ENCODE measurements at regions not wholly inside any gene's neighbourhood (a gene's known extent, or its start where the extent isn't known, plus 50 kb on each side); places are given as distances from the start of the nearest gene placed in this dataset.
A peak's percentile ranks its signal among the peaks of the same experiment; 100 is the strongest.
"Not testable (repeated sequence)": the region's sequence is repeated elsewhere in the genome, so short reads cannot be mapped to it uniquely, and the experiment has no call there.

- no peak for DNase-seq (ENCODE audit: extremely low spot score, unreplicated experiment)
Measured at GRCh38 chr4:28073860-28074555, 1213.4 kb downstream of the STIM2 start.

GRCh38 chr4:28075401-28075956 is 1214.8 kb downstream of the STIM2 start:
- Mint-ChIP-seq H3K27ac (no peak overlapping the region), H3K4me3 (no peak overlapping the region), H3K27me3 (no peaks in the 10 kb centered on the region), H3K4me1 (ENCODE audit: unreplicated experiment) (no peaks in the 10 kb centered on the region), H3K9me3 (peaks cover 10% of the 10 kb centered on the region), H3K36me3 (no peaks in the 10 kb centered on the region)
- TF ChIP-seq CTCF (conservative IDR thresholded peaks at IDR 0.05), result no peak
- no peak for DNase-seq (ENCODE audit: extremely low spot score, unreplicated experiment)

More at GRCh38 chr4:28073860-28074555, 1213.4 kb downstream of the STIM2 start:
- Mint-ChIP-seq H3K4me3 (no peak overlapping the region), H3K4me1 (ENCODE audit: unreplicated experiment) (no peaks in the 10 kb centered on the region), H3K9me3 (peaks cover 6% of the 10 kb centered on the region), H3K27me3 (no peaks in the 10 kb centered on the region), H3K36me3 (no peaks in the 10 kb centered on the region), H3K27ac (no peak overlapping the region)
- peak; percentile 60 for TF ChIP-seq CTCF (conservative IDR thresholded peaks at IDR 0.05)

GRCh38 chr4:28077203-28077602 is 1216.6 kb downstream of the STIM2 start:
- not testable (repeated sequence) for H3K4me1 Mint-ChIP-seq (ENCODE audit: unreplicated experiment); DNase-seq (ENCODE audit: extremely low spot score, unreplicated experiment); H3K4me3 Mint-ChIP-seq; H3K9me3 Mint-ChIP-seq; H3K27me3 Mint-ChIP-seq; H3K36me3 Mint-ChIP-seq; H3K27ac Mint-ChIP-seq

- DNase-seq (ENCODE audit: extremely low spot score, unreplicated experiment), result no peak
- Mint-ChIP-seq H3K4me3 (no peak overlapping the region), H3K4me1 (ENCODE audit: unreplicated experiment) (no peaks in the 10 kb centered on the region), H3K9me3 (peaks cover 10% of the 10 kb centered on the region), H3K27ac (no peak overlapping the region), H3K36me3 (no peaks in the 10 kb centered on the region), H3K27me3 (no peaks in the 10 kb centered on the region)
- no peak for TF ChIP-seq CTCF (conservative IDR thresholded peaks at IDR 0.05)
Measured at GRCh38 chr4:28082686-28083390, 1222.2 kb downstream of the STIM2 start.

- H3K27me3 Mint-ChIP-seq, result peaks cover 2% of the 10 kb centered on the region
- no peak for TF ChIP-seq CTCF (conservative IDR thresholded peaks at IDR 0.05)
- no peak overlapping the region for H3K4me3 Mint-ChIP-seq
- no peaks in the 10 kb centered on the region for H3K36me3 Mint-ChIP-seq
- H3K9me3 Mint-ChIP-seq, result no peaks in the 10 kb centered on the region
- DNase-seq (ENCODE audit: extremely low spot score, unreplicated experiment), result no peak
- H3K27ac Mint-ChIP-seq, result no peak overlapping the region
- H3K4me1 Mint-ChIP-seq (ENCODE audit: unreplicated experiment), result no peaks in the 10 kb centered on the region
Measured at GRCh38 chr4:28092610-28093009, 1232.0 kb downstream of the STIM2 start.

- H3K4me3 Mint-ChIP-seq, result no peak overlapping the region
- DNase-seq (ENCODE audit: extremely low spot score, unreplicated experiment), result no peak
- peaks cover 2% of the 10 kb centered on the region for H3K27me3 Mint-ChIP-seq
- H3K4me1 Mint-ChIP-seq (ENCODE audit: unreplicated experiment), result no peaks in the 10 kb centered on the region
- H3K27ac Mint-ChIP-seq, result no peak overlapping the region
- no peaks in the 10 kb centered on the region for H3K9me3 Mint-ChIP-seq
- TF ChIP-seq CTCF (conservative IDR thresholded peaks at IDR 0.05), result no peak
- no peaks in the 10 kb centered on the region for H3K36me3 Mint-ChIP-seq
Measured at GRCh38 chr4:28093071-28093470, 1232.4 kb downstream of the STIM2 start.

Measured in type B pancreatic cell (in vitro differentiated cells).